Neutrophil (primary cell): ENCODE measurements at regions not wholly inside any gene's neighbourhood (a gene's known extent, or its start where the extent isn't known, plus 50 kb on each side); places are given as distances from the start of the nearest gene placed in this dataset.

Experiments
- H3K27ac ChIP-seq: fragments of 200-600 bp; sonication (generic); 2 replicates; pipeline ENCODE4 v1.5.1; 2016; ENCODE audit warnings: mild to moderate bottlenecking, moderate library complexity
- H3K27me3 ChIP-seq: fragments of 200-600 bp; sonication (generic); 2 replicates; pipeline ENCODE4 v1.6.0; 2016; ENCODE audit warnings: mild to moderate bottlenecking
- H3K36me3 ChIP-seq: fragments of 200-600 bp; sonication (generic); 2 replicates; pipeline ENCODE4 v1.5.1; 2017
- H3K4me1 ChIP-seq, 2 experiments: fragments of 200-600 bp in 1 of 2; sonication (generic) in 1 of 2; 1 replicate in 1 of 2; 2 replicates in 1 of 2; pipeline versions ENCODE4 v1.5.1 to v1.6.1; 2013 to 2016; ENCODE audit warnings: low read depth in 1 of 2, low read length in 1 of 2, mild to moderate bottlenecking in 1 of 2, moderate library complexity in 1 of 2; ENCODE audit not compliant: control insufficient read depth in 1 of 2, insufficient read depth in 1 of 2
- H3K4me3 ChIP-seq, 2 experiments: fragments of 200-600 bp in 1 of 2; sonication (generic) in 1 of 2; 1 replicate in 1 of 2; 2 replicates in 1 of 2; pipeline ENCODE4 v1.5.1; 2013 to 2016; ENCODE audit warnings: low read depth in 1 of 2, low read length in 1 of 2, mild to moderate bottlenecking in 1 of 2, moderate library complexity in 1 of 2
- H3K9me3 ChIP-seq: fragments of 200-600 bp; sonication (generic); 2 replicates; pipeline ENCODE4 v1.5.1; 2016
- TF ChIP-seq, protein P1 (sequence below): fragments of 200-600 bp; sonication (generic); IDR thresholded peaks from 2 replicates; pipeline ENCODE4 v1.5.1; 2016; ENCODE audit warnings: antibody characterized with exemption

DNA sequence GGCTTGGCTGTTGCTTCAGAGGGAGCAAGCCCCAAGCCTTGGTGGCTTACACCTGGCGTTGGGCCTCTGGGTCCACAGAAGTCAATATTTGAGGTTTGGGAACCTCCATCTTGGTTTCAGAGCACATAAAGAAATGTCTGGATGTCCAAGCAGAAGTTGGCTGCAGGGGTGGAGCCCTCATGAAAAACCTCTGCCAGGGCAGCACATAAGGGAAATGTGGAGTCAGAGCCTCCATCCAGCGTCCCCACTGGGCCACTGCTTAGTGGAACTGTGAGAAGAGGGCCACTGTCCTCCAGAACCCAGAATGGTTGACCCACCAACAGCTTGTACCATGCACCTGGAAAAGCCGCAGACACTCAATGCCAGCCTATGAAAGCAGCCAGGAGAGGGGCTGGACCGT is 573.5 kb upstream of the ZWINT start:
- TF ChIP-seq, protein P1, sequence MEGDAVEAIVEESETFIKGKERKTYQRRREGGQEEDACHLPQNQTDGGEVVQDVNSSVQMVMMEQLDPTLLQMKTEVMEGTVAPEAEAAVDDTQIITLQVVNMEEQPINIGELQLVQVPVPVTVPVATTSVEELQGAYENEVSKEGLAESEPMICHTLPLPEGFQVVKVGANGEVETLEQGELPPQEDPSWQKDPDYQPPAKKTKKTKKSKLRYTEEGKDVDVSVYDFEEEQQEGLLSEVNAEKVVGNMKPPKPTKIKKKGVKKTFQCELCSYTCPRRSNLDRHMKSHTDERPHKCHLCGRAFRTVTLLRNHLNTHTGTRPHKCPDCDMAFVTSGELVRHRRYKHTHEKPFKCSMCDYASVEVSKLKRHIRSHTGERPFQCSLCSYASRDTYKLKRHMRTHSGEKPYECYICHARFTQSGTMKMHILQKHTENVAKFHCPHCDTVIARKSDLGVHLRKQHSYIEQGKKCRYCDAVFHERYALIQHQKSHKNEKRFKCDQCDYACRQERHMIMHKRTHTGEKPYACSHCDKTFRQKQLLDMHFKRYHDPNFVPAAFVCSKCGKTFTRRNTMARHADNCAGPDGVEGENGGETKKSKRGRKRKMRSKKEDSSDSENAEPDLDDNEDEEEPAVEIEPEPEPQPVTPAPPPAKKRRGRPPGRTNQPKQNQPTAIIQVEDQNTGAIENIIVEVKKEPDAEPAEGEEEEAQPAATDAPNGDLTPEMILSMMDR, result no peak
- Histone ChIP-seq H3K27me3 (no peaks in the 10 kb centered on the region), H3K4me3 (no peak overlapping the region), H3K36me3 (no peaks in the 10 kb centered on the region), H3K4me1 (no peaks in the 10 kb centered on the region), H3K27ac (no peak overlapping the region), H3K9me3 (no peaks in the 10 kb centered on the region)

- TF ChIP-seq, protein P1, result no peak
- Histone ChIP-seq H3K9me3 (no peaks in the 10 kb centered on the region), H3K27ac (no peak overlapping the region), H3K27me3 (no peaks in the 10 kb centered on the region), H3K4me3 (no peak overlapping the region), H3K4me1 (no peaks in the 10 kb centered on the region), H3K36me3 (no peaks in the 10 kb centered on the region)
Observed at GRCh38 chr10:56928714-56929113, 567.7 kb upstream of the ZWINT start.

GRCh38 chr10:56927701-56928100 is 566.6 kb upstream of the ZWINT start:
- Histone ChIP-seq H3K9me3 (no peaks in the 10 kb centered on the region), H3K27me3 (no peaks in the 10 kb centered on the region), H3K36me3 (no peaks in the 10 kb centered on the region), H3K27ac (no peak overlapping the region), H3K4me3 (no peak overlapping the region), H3K4me1 (no peaks in the 10 kb centered on the region)
- TF ChIP-seq, protein P1, result no peak

DNA sequence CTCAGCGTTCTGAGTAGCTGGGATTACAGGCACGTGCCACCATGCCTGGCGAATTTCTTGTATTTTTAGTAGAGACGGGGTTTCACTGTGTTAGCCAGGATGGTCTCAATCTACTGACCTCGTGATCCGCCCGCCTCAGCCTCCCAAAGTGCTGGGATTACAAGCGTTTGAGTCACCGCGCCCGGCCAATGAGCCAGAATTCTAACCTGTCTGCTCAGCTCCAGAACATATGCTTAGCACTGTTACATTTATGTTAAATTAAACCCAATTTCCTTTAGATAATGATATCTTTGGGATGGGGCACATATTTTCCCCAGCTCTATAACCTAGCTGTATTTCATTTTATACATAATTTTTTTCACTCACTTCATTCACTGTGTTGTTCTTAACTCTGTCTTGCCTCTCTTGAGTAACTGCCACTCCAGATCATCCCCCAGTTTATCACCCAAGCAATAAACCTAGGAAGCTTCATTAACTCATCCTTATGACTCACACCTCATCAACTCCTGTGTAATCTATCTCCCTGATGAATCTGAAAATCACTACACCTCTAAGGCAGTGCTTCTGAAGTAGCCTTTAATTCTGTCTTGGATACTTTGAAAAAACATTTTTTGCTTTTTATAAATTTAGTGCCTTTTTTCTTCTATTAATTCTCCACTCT is 559.7 kb upstream of the ZWINT start:
- H3K9me3 ChIP-seq, result no peaks in the 10 kb centered on the region

GRCh38 chr10:56912043-56912442 is 551.0 kb upstream of the ZWINT start:
- no peaks in the 10 kb centered on the region for H3K27me3 ChIP-seq
- no peak overlapping the region for H3K27ac ChIP-seq

More for the DNA sequence above, 559.7 kb upstream of the ZWINT start:
- H3K27ac ChIP-seq, result no peak overlapping the region
- TF ChIP-seq, protein P1, result no peak
- no peaks in the 10 kb centered on the region for H3K4me1 ChIP-seq
- H3K27me3 ChIP-seq, result no peaks in the 10 kb centered on the region
- H3K36me3 ChIP-seq, result no peaks in the 10 kb centered on the region
- no peak overlapping the region for H3K4me3 ChIP-seq

More at GRCh38 chr10:56912043-56912442, 551.0 kb upstream of the ZWINT start:
- H3K9me3 ChIP-seq, result no peaks in the 10 kb centered on the region
- H3K4me1 ChIP-seq, result no peaks in the 10 kb centered on the region
- TF ChIP-seq, protein P1, result no peak
- H3K4me3 ChIP-seq, result no peak overlapping the region
- no peaks in the 10 kb centered on the region for H3K36me3 ChIP-seq
